Glutamatergic neuron (in vitro differentiated cells): ENCODE measurements at regions not wholly inside any gene's neighbourhood (a gene's known extent, or its start where the extent isn't known, plus 50 kb on each side); places are given as distances from the start of the nearest gene placed in this dataset.

Experiments
- DNase-seq: peaks from one replicate; pipeline ENCODE4 v3.0.0; 2022
- H3K27ac Mint-ChIP-seq: one replicate; pipeline ENCODE4 v1.8.0; 2020; ENCODE audit warnings: mild to moderate bottlenecking, mixed read lengths, inconsistent platforms; ENCODE audit not compliant: unreplicated experiment
- H3K27me3 Mint-ChIP-seq: one replicate; pipeline ENCODE4 v1.8.0; 2020; ENCODE audit warnings: mild to moderate bottlenecking, moderate library complexity, mixed read lengths, inconsistent platforms; ENCODE audit not compliant: unreplicated experiment
- H3K36me3 Mint-ChIP-seq: one replicate; pipeline ENCODE4 v1.8.0; 2020; ENCODE audit warnings: mild to moderate bottlenecking, mixed read lengths, inconsistent platforms; ENCODE audit not compliant: unreplicated experiment
- H3K4me1 Mint-ChIP-seq: one replicate; pipeline ENCODE4 v1.8.0; 2020; ENCODE audit warnings: mild to moderate bottlenecking, low read depth, mixed read lengths, inconsistent platforms; ENCODE audit not compliant: unreplicated experiment
- H3K4me3 Mint-ChIP-seq: one replicate; pipeline ENCODE4 v1.8.0; 2020; ENCODE audit warnings: mild to moderate bottlenecking, mixed read lengths, inconsistent platforms; ENCODE audit not compliant: unreplicated experiment
- H3K9me3 Mint-ChIP-seq: one replicate; pipeline ENCODE4 v1.8.0; 2020; ENCODE audit warnings: mild to moderate bottlenecking, moderate library complexity, mixed read lengths, inconsistent platforms; ENCODE audit not compliant: unreplicated experiment
- TF ChIP-seq, protein P1 (sequence below): fragments of 200-600 bp; sonication (generic); IDR thresholded peaks from one replicate; pipeline ENCODE4 v1.5.0; 2021; ENCODE audit not compliant: partially characterized antibody, unreplicated experiment

DNA sequence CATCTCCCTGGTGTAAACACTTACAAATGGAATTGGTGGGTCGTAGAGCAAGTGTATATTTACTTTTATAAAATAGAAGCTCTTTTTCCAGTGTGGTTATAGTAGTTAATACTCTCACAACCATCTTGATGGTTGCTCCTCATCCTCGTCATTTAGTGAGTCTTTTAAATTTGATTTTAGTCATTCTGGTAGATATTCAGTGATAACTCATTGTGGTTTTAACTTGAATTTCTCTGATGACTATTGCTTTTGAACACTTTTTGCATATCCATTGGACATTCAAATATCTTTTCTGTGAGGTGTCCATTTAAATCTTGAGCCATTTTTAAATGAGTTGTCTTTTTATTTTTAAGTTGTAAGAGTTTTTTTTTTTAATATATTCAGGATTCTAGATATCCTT, 189.2 kb upstream of the PHACTR1 start:
- H3K36me3 Mint-ChIP-seq, result no peaks in the 10 kb centered on the region
- no peak overlapping the region for H3K4me3 Mint-ChIP-seq
- H3K27ac Mint-ChIP-seq, result no peak overlapping the region
- H3K4me1 Mint-ChIP-seq, result peaks cover 10% of the 10 kb centered on the region
- no peak for DNase-seq
- no peaks in the 10 kb centered on the region for H3K27me3 Mint-ChIP-seq
- TF ChIP-seq, protein P1, sequence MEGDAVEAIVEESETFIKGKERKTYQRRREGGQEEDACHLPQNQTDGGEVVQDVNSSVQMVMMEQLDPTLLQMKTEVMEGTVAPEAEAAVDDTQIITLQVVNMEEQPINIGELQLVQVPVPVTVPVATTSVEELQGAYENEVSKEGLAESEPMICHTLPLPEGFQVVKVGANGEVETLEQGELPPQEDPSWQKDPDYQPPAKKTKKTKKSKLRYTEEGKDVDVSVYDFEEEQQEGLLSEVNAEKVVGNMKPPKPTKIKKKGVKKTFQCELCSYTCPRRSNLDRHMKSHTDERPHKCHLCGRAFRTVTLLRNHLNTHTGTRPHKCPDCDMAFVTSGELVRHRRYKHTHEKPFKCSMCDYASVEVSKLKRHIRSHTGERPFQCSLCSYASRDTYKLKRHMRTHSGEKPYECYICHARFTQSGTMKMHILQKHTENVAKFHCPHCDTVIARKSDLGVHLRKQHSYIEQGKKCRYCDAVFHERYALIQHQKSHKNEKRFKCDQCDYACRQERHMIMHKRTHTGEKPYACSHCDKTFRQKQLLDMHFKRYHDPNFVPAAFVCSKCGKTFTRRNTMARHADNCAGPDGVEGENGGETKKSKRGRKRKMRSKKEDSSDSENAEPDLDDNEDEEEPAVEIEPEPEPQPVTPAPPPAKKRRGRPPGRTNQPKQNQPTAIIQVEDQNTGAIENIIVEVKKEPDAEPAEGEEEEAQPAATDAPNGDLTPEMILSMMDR, result no peak
- H3K9me3 Mint-ChIP-seq, result no peaks in the 10 kb centered on the region

GRCh38 chr6:12528136-12528535, 188.4 kb upstream of the PHACTR1 start:
- no peak for DNase-seq
- no peaks in the 10 kb centered on the region for H3K9me3 Mint-ChIP-seq
- TF ChIP-seq, protein P1, result no peak
- no peaks in the 10 kb centered on the region for H3K36me3 Mint-ChIP-seq
- H3K4me1 Mint-ChIP-seq, result peaks cover 10% of the 10 kb centered on the region
- H3K4me3 Mint-ChIP-seq, result no peak overlapping the region
- H3K27ac Mint-ChIP-seq, result no peak overlapping the region
- no peaks in the 10 kb centered on the region for H3K27me3 Mint-ChIP-seq

DNA sequence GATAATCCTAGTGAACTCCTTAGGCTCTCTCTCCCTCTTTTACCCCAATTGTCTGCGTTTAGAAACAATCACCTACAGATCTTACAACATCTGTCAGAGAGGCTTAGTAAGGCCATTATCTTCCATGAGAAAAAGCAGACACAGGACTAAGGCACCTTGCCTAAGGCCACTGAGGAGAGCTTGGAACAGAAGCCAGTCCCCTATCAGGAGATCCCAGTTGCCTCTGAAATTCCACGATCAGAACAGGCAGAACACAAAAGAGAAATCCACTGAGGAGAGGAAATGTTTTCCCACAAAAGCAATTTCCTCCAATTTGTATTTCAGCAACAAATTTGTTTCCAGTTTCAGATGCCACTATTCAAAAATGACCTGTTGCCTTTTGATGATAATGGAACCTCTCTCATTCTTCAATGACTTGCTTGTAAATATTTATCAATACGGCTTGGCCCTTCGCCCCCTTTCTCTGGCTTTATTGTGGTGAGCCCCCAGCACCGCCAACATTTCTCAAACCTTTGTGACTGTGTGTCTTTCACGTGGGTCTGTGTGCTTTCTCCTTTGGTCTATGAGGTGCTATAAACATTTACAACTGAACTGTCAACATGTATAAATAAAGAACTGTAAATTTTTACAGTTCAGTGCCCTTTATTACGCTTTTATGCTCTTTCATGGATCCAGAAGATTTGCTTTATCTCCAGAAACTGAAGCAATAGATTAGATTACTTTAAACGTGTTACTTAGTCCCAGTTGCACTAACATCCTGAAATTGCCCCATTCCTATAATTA, 187.8 kb upstream of the PHACTR1 start:
- H3K4me3 Mint-ChIP-seq, result no peak overlapping the region
- no peaks in the 10 kb centered on the region for H3K36me3 Mint-ChIP-seq
- peaks cover 10% of the 10 kb centered on the region for H3K4me1 Mint-ChIP-seq
- no peaks in the 10 kb centered on the region for H3K9me3 Mint-ChIP-seq
- TF ChIP-seq, protein P1, result no peak
- H3K27me3 Mint-ChIP-seq, result no peaks in the 10 kb centered on the region
- DNase-seq, result no peak
- no peak overlapping the region for H3K27ac Mint-ChIP-seq

- DNase-seq, result no peak
- TF ChIP-seq, protein P1, result no peak
Observed at GRCh38 chr6:12529364-12530019, 187.1 kb upstream of the PHACTR1 start.

GRCh38 chr6:12530345-12530744, 186.2 kb upstream of the PHACTR1 start:
- TF ChIP-seq, protein P1, result no peak
- H3K27ac Mint-ChIP-seq, result no peak overlapping the region
- H3K9me3 Mint-ChIP-seq, result no peaks in the 10 kb centered on the region
- no peak for DNase-seq
- H3K4me3 Mint-ChIP-seq, result no peak overlapping the region
- peaks cover 10% of the 10 kb centered on the region for H3K4me1 Mint-ChIP-seq
- H3K36me3 Mint-ChIP-seq, result no peaks in the 10 kb centered on the region
- H3K27me3 Mint-ChIP-seq, result no peaks in the 10 kb centered on the region

More at GRCh38 chr6:12529364-12530019, 187.1 kb upstream of the PHACTR1 start:
- Mint-ChIP-seq H3K4me1 (peaks cover 10% of the 10 kb centered on the region), H3K9me3 (no peaks in the 10 kb centered on the region), H3K36me3 (no peaks in the 10 kb centered on the region), H3K4me3 (no peak overlapping the region), H3K27ac (no peak overlapping the region), H3K27me3 (no peaks in the 10 kb centered on the region)
